Neural cell (in vitro differentiated cells): ENCODE measurements at regions not wholly inside any gene's neighbourhood (a gene's known extent, or its start where the extent isn't known, plus 50 kb on each side); places are given as distances from the start of the nearest gene placed in this dataset.

Experiments used
- H2AFZ ChIP-seq: fragments of 200-600, 300-800 bp; sonication (generic), shearing (Covaris generic); 2 replicates; pipeline ENCODE4 v1.6.0; 2014; ENCODE audit warnings: low read depth, mild to moderate bottlenecking, antibody characterized with exemption, low read length, moderate library complexity
- H3F3A ChIP-seq: fragments of 200-600 bp; shearing (Covaris generic); 2 replicates; pipeline ENCODE4 v1.6.1; 2016; ENCODE audit warnings: mild to moderate bottlenecking, moderate library complexity, mixed read lengths, antibody characterized with exemption, low read length; ENCODE audit not compliant: insufficient read depth, poor library complexity, severe bottlenecking
- H3K27ac ChIP-seq: fragments of 200-600, 300-800 bp; sonication (generic), shearing (Covaris generic); 2 replicates; pipeline ENCODE4 v1.5.1; 2014; ENCODE audit warnings: mild to moderate bottlenecking, low read length, moderate library complexity
- H3K27me3 ChIP-seq: fragments of 300-800, 200-600 bp; sonication (generic), shearing (Covaris generic); 2 replicates; pipeline ENCODE4 v1.6.0; 2014; ENCODE audit warnings: mild to moderate bottlenecking, low read depth, low read length, moderate library complexity; ENCODE audit not compliant: insufficient read depth
- H3K36me3 ChIP-seq: fragments of 300-800, 200-600 bp; sonication (generic), shearing (Covaris generic); 2 replicates; pipeline ENCODE4 v1.5.1; 2014; ENCODE audit warnings: mild to moderate bottlenecking, antibody characterized with exemption, low read length, moderate library complexity; ENCODE audit not compliant: insufficient read depth
- H3K4me2 ChIP-seq: fragments of 300-800, 200-600 bp; sonication (generic), shearing (Covaris generic); 2 replicates; pipeline ENCODE4 v1.6.0; 2014; ENCODE audit warnings: mild to moderate bottlenecking, low read length
- H3K4me3 ChIP-seq: fragments of 300-800, 200-600 bp; sonication (generic), shearing (Covaris generic); 2 replicates; pipeline ENCODE4 v1.5.1; 2014; ENCODE audit warnings: mild to moderate bottlenecking, low read length, moderate library complexity
- H3K79me2 ChIP-seq: fragments of 200-600 bp; shearing (Covaris generic); replicated peaks from 2 replicates; pipeline ENCODE4 v1.6.0; 2014; ENCODE audit warnings: mild to moderate bottlenecking, low read length, moderate library complexity; ENCODE audit not compliant: insufficient read depth
- H3K9ac ChIP-seq: fragments of 300-800, 200-600 bp; sonication (generic), shearing (Covaris generic); 2 replicates; pipeline ENCODE4 v1.6.1; 2016; ENCODE audit warnings: mild to moderate bottlenecking, low read length, mixed read lengths
- H3K9me2 ChIP-seq: fragments of 200-600 bp; shearing (Covaris generic); 2 replicates; pipeline ENCODE4 v1.6.1; 2016; ENCODE audit warnings: mild to moderate bottlenecking, low read length, mixed read lengths; ENCODE audit not compliant: insufficient read depth
- H3K9me3 ChIP-seq: fragments of 200-600, 300-800 bp; sonication (generic), shearing (Covaris generic); 2 replicates; pipeline ENCODE4 v1.6.1; 2016; ENCODE audit warnings: mild to moderate bottlenecking, mixed run types, low read length, moderate library complexity, mixed read lengths
- H4K20me1 ChIP-seq: fragments of 200-600 bp; shearing (Covaris generic); 2 replicates; pipeline ENCODE4 v1.6.1; 2016; ENCODE audit warnings: mild to moderate bottlenecking, mixed run types; ENCODE audit not compliant: insufficient read depth
- EP300 ChIP-seq: fragments of 450-650 bp; conservative IDR thresholded peaks from 2 replicates; pipeline ENCODE4 v1.6.1; 2014; ENCODE audit warnings: antibody characterized with exemption, mild to moderate bottlenecking, moderate library complexity; ENCODE audit not compliant: poor library complexity, severe bottlenecking
- EZH2 ChIP-seq: fragments of 200-600, 300-800 bp; shearing (Covaris generic), sonication (generic); IDR thresholded peaks from 2 replicates; pipeline ENCODE4 v1.6.1; 2014; ENCODE audit warnings: antibody characterized with exemption, low read length, borderline replicate concordance, mild to moderate bottlenecking; ENCODE audit not compliant: insufficient read depth, poor library complexity, severe bottlenecking
- MXI1 ChIP-seq: fragments of 450-650 bp; conservative IDR thresholded peaks from 2 replicates; pipeline ENCODE4 v1.6.1; 2014; ENCODE audit warnings: antibody characterized with exemption, mild to moderate bottlenecking; ENCODE audit not compliant: poor library complexity, severe bottlenecking
- POLR2AphosphoS5 ChIP-seq: IDR thresholded peaks from 2 replicates; pipeline ENCODE4 v1.6.1; 2012
- RAD21 ChIP-seq: fragments of 450-650 bp; conservative IDR thresholded peaks from 2 replicates; pipeline ENCODE4 v1.6.1; 2014; ENCODE audit warnings: antibody characterized with exemption, mild to moderate bottlenecking, moderate library complexity
- SMC3 ChIP-seq: fragments of 450-650 bp; conservative IDR thresholded peaks from 2 replicates; pipeline ENCODE4 v1.6.1; 2014; ENCODE audit warnings: antibody characterized with exemption, mild to moderate bottlenecking, moderate library complexity; ENCODE audit not compliant: poor library complexity
- TAF1 ChIP-seq: IDR thresholded peaks from 2 replicates; pipeline ENCODE4 v1.6.1; 2012; ENCODE audit warnings: low read depth
- TF ChIP-seq, protein P1 (sequence below): IDR thresholded peaks from 2 replicates; pipeline ENCODE4 v1.6.1; 2012; ENCODE audit warnings: borderline replicate concordance
- TF ChIP-seq, protein P2 (sequence below): fragments of 450-650 bp; IDR thresholded peaks from 2 replicates; pipeline ENCODE4 v1.5.1; 2014; ENCODE audit warnings: antibody characterized with exemption, mild to moderate bottlenecking, moderate library complexity; ENCODE audit not compliant: poor library complexity, severe bottlenecking

- no peak overlapping the region for H2AFZ ChIP-seq
- H4K20me1 ChIP-seq, result no peaks in the 10 kb centered on the region
- no peaks in the 10 kb centered on the region for H3K27me3 ChIP-seq
- H3K36me3 ChIP-seq, result no peaks in the 10 kb centered on the region
- TF ChIP-seq RAD21, result no peak
- TF ChIP-seq, protein P1, sequence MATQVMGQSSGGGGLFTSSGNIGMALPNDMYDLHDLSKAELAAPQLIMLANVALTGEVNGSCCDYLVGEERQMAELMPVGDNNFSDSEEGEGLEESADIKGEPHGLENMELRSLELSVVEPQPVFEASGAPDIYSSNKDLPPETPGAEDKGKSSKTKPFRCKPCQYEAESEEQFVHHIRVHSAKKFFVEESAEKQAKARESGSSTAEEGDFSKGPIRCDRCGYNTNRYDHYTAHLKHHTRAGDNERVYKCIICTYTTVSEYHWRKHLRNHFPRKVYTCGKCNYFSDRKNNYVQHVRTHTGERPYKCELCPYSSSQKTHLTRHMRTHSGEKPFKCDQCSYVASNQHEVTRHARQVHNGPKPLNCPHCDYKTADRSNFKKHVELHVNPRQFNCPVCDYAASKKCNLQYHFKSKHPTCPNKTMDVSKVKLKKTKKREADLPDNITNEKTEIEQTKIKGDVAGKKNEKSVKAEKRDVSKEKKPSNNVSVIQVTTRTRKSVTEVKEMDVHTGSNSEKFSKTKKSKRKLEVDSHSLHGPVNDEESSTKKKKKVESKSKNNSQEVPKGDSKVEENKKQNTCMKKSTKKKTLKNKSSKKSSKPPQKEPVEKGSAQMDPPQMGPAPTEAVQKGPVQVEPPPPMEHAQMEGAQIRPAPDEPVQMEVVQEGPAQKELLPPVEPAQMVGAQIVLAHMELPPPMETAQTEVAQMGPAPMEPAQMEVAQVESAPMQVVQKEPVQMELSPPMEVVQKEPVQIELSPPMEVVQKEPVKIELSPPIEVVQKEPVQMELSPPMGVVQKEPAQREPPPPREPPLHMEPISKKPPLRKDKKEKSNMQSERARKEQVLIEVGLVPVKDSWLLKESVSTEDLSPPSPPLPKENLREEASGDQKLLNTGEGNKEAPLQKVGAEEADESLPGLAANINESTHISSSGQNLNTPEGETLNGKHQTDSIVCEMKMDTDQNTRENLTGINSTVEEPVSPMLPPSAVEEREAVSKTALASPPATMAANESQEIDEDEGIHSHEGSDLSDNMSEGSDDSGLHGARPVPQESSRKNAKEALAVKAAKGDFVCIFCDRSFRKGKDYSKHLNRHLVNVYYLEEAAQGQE, result no peak
- no peak for TF ChIP-seq TAF1
- TF ChIP-seq POLR2AphosphoS5, result no peak
- TF ChIP-seq EP300, result no peak
- no peak for TF ChIP-seq SMC3
- TF ChIP-seq, protein P2, sequence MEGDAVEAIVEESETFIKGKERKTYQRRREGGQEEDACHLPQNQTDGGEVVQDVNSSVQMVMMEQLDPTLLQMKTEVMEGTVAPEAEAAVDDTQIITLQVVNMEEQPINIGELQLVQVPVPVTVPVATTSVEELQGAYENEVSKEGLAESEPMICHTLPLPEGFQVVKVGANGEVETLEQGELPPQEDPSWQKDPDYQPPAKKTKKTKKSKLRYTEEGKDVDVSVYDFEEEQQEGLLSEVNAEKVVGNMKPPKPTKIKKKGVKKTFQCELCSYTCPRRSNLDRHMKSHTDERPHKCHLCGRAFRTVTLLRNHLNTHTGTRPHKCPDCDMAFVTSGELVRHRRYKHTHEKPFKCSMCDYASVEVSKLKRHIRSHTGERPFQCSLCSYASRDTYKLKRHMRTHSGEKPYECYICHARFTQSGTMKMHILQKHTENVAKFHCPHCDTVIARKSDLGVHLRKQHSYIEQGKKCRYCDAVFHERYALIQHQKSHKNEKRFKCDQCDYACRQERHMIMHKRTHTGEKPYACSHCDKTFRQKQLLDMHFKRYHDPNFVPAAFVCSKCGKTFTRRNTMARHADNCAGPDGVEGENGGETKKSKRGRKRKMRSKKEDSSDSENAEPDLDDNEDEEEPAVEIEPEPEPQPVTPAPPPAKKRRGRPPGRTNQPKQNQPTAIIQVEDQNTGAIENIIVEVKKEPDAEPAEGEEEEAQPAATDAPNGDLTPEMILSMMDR, result no peak
- no peak for TF ChIP-seq MXI1
- TF ChIP-seq EZH2, result no peak
- H3K27ac ChIP-seq, result no peak overlapping the region
- H3K9me3 ChIP-seq, result no peaks in the 10 kb centered on the region
- no peaks in the 10 kb centered on the region for H3K9me2 ChIP-seq
- no peak overlapping the region for H3K9ac ChIP-seq
- no peak overlapping the region for H3K4me3 ChIP-seq
- H3F3A ChIP-seq, result no peaks in the 10 kb centered on the region
- H3K4me2 ChIP-seq, result no peak overlapping the region
- H3K79me2 ChIP-seq, result no peaks in the 10 kb centered on the region
These were observed 264.3 kb upstream of the KCNN2 start for GRCh38 chr5:114097570-114097969.

DNA sequence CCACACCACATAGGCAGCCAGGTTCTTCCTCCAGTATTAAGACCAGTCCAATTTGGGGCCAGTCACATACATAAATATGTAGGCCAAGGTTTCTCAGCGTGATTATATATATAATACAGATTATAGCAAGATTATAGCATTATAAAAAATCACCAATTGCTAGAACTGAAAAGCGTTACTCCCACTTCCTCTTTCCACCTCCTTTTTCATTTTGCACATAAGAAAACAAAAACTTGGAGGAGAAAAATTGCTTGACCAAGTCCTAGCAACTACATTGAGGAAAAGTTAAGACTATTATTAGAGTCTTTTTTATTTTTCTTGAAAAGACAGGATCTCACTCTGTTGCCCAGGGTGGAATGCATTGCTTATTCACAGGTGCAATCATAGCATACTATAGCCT, 262.7 kb upstream of the KCNN2 start:
- H3K79me2 ChIP-seq, result no peaks in the 10 kb centered on the region
- no peak overlapping the region for H2AFZ ChIP-seq
- H3K36me3 ChIP-seq, result no peaks in the 10 kb centered on the region
- H3K4me2 ChIP-seq, result no peak overlapping the region
- H3F3A ChIP-seq, result no peaks in the 10 kb centered on the region
- no peaks in the 10 kb centered on the region for H4K20me1 ChIP-seq
- no peak overlapping the region for H3K9ac ChIP-seq
- TF ChIP-seq, protein P1, result no peak
- TF ChIP-seq RAD21, result no peak
- TF ChIP-seq, protein P2, result no peak
- TF ChIP-seq EZH2, result no peak
- no peak for TF ChIP-seq POLR2AphosphoS5
- no peak for TF ChIP-seq MXI1
- no peak for TF ChIP-seq EP300
- no peak for TF ChIP-seq SMC3
- no peak for TF ChIP-seq TAF1
- H3K4me3 ChIP-seq, result no peak overlapping the region
- H3K9me3 ChIP-seq, result no peaks in the 10 kb centered on the region
- no peaks in the 10 kb centered on the region for H3K9me2 ChIP-seq
- H3K27me3 ChIP-seq, result no peaks in the 10 kb centered on the region
- no peak overlapping the region for H3K27ac ChIP-seq
